HepG2 (cell line): ENCODE measurements at regions not wholly inside any gene's neighbourhood (a gene's known extent, or its start where the extent isn't known, plus 50 kb on each side); places are given as distances from the start of the nearest gene placed in this dataset.

ENCODE experiments used
- ATAC-seq: fragments of 200-7000 bp; cut with Tn5 transposase; 3 replicates; pipeline ENCODE4 v1.9.1; 2020; ENCODE audit warnings: mild to moderate bottlenecking, moderate library complexity
- BruUV-seq: library from RNA; stranded (reverse); fragments of 400-500 nt; replicated peaks from 2 replicates; lab custom pipeline; 2021; lab: Mats Ljungman, UMichigan
- CTCF ChIA-PET: fragments of 300-600 bp; formaldehyde crosslinking; extraction: SDS; loops from one replicate; lab custom pipeline; 2021; ENCODE audit warnings: low total read pairs, inconsistent platforms, low intra/inter-chr PET ratio; lab: Yijun Ruan, JAX
- POLR2A ChIA-PET: fragments of 350-600 bp; sonication (Branson Sonifier 250); formaldehyde crosslinking; loops from one replicate; lab custom pipeline; 2020; ENCODE audit warnings: antibody characterized with exemption, inconsistent platforms; lab: Yijun Ruan, JAX
- DNase-seq: peaks from one replicate; pipeline ENCODE4 v3.0.0-alpha.2; 2015; ENCODE audit warnings: low spot score
- FAIRE-seq: peaks from 3 replicates; lab custom pipeline; 2011; peaks lifted over from hg19 to GRCh38; lab: Jason Lieb, UNC
- H2AFZ ChIP-seq: one replicate; pipeline ENCODE4 v1.6.1; 2011; ENCODE audit warnings: low read length, inconsistent platforms
- H3K27ac ChIP-seq: fragments of 300-600 bp; 3 replicates; pipeline ENCODE4 v1.8.0; 2011; ENCODE audit warnings: mixed run types, mild to moderate bottlenecking, mixed read lengths, low read length, inconsistent platforms; ENCODE audit not compliant: insufficient read depth; ENCODE audit errors: extremely low read length
- H3K27me3 ChIP-seq, 2 experiments: fragments of 200-600 bp in 1 of 2; 2 replicates in 1 of 2; 3 replicates in 1 of 2; pipeline versions ENCODE4 v1.6.0 to v1.8.0; 2011; ENCODE audit warnings: low read length in 2 of 2, mild to moderate bottlenecking in 2 of 2, moderate library complexity in 2 of 2, inconsistent platforms in 1 of 2; ENCODE audit not compliant: insufficient read depth in 2 of 2, control insufficient read depth in 1 of 2
- H3K36me3 ChIP-seq, 2 experiments: fragments of 200-600 bp in 1 of 2; replicated peaks in 1 of 2; 2 replicates in 1 of 2; 3 replicates in 1 of 2; pipeline versions ENCODE4 v1.5.1 to v1.8.0; 2011; ENCODE audit warnings: low read length in 2 of 2, inconsistent platforms in 1 of 2; ENCODE audit not compliant: insufficient read depth in 2 of 2, control insufficient read depth in 1 of 2
- H3K4me1 ChIP-seq: 2 replicates; pipeline ENCODE4 v1.5.1; 2012; ENCODE audit warnings: low read length, inconsistent platforms; ENCODE audit not compliant: insufficient read depth
- H3K4me2 ChIP-seq: 2 replicates; pipeline ENCODE4 v1.6.0; 2011; ENCODE audit warnings: low read depth, low read length, inconsistent platforms
- H3K4me3 ChIP-seq, 3 experiments: fragments of 200-600 bp in 1 of 3; sonication (generic), shearing (Covaris generic) in 1 of 3; replicated peaks in 1 of 3; 2 replicates each; pipeline ENCODE4 v1.5.1; 2011 to 2016; ENCODE audit warnings: low read length in 3 of 3, inconsistent platforms in 2 of 3, low read depth in 2 of 3, mild to moderate bottlenecking in 2 of 3, control low read depth in 1 of 3, mixed read lengths in 1 of 3; ENCODE audit not compliant: insufficient read depth in 1 of 3
- H3K79me2 ChIP-seq: one replicate; pipeline ENCODE4 v1.6.1; 2011; ENCODE audit warnings: low read length, inconsistent platforms; ENCODE audit not compliant: insufficient read depth
- H3K9ac ChIP-seq: 2 replicates; pipeline ENCODE4 v1.6.0; 2011; ENCODE audit warnings: mild to moderate bottlenecking, low read depth, low read length, inconsistent platforms; ENCODE audit not compliant: insufficient read depth
- H3K9me3 ChIP-seq: 2 replicates; pipeline ENCODE4 v1.5.1; 2012; ENCODE audit warnings: mild to moderate bottlenecking, low read length
- H4K20me1 ChIP-seq: 2 replicates; pipeline ENCODE4 v1.6.0; 2011; ENCODE audit warnings: inconsistent platforms, mild to moderate bottlenecking, low read length, moderate library complexity; ENCODE audit not compliant: insufficient read depth
- E2F5 ChIP-seq: sonication (generic); formaldehyde crosslinking; conservative IDR thresholded peaks from 2 replicates; pipeline ENCODE4 v1.4.0; 2020; ENCODE audit warnings: missing genetic modification reagents
- HES4 ChIP-seq: sonication (generic); formaldehyde crosslinking; IDR thresholded peaks from 2 replicates; pipeline ENCODE4 v1.9.0; 2021; ENCODE audit warnings: mild to moderate bottlenecking, missing genetic modification reagents, borderline replicate concordance
- HMG20B ChIP-seq: conservative IDR thresholded peaks from 2 replicates; pipeline ENCODE4 v1.6.1; 2016; ENCODE audit warnings: missing genetic modification reagents, missing compliant biosample characterization
- KLF9 ChIP-seq: IDR thresholded peaks from 2 replicates; pipeline ENCODE4 v1.6.1; 2016; ENCODE audit warnings: low read depth
- NBN ChIP-seq: fragments of 450-650 bp; conservative IDR thresholded peaks from 2 replicates; pipeline ENCODE4 v1.6.1; 2017
- PHB2 ChIP-seq: fragments of 450-650 bp; IDR thresholded peaks from 2 replicates; pipeline ENCODE4 v1.6.1; 2018; ENCODE audit not compliant: partially characterized antibody
- POLR2G ChIP-seq: fragments of 200-400 bp; formaldehyde crosslinking; IDR thresholded peaks from 2 replicates; pipeline ENCODE4 v1.6.1; 2018; ENCODE audit warnings: mild to moderate bottlenecking, low read depth, low read length, moderate library complexity
- RFX1 ChIP-seq: fragments of 450-650 bp; IDR thresholded peaks from 2 replicates; pipeline ENCODE4 v1.6.1; 2017
- YEATS2 ChIP-seq: sonication (generic); formaldehyde crosslinking; IDR thresholded peaks from 2 replicates; pipeline ENCODE4 v1.4.0; 2020; ENCODE audit warnings: missing genetic modification reagents, borderline replicate concordance
- ZMYM3 ChIP-seq: sonication (generic); formaldehyde crosslinking; IDR thresholded peaks from 2 replicates; pipeline ENCODE4 v1.5.1; 2020; ENCODE audit warnings: mild to moderate bottlenecking, missing genetic modification reagents
- ZNF136 ChIP-seq: sonication (generic); formaldehyde crosslinking; IDR thresholded peaks from 2 replicates; pipeline ENCODE4 v1.8.1; 2022; ENCODE audit warnings: low read depth, mild to moderate bottlenecking, moderate library complexity, missing genetic modification reagents
- ZNF326 ChIP-seq: sonication (generic); formaldehyde crosslinking; IDR thresholded peaks from 2 replicates; pipeline ENCODE4 v1.4.0; 2020; ENCODE audit warnings: missing genetic modification reagents, borderline replicate concordance
- WGBS: methylation state at CpG from one replicate; pipeline ENCODE4 v1.1.6; 2017; ENCODE audit warnings: low lambda C conversion rate; 5-methylcytosine and 5-hydroxymethylcytosine counted together
- in situ Hi-C: cut with HindIII; loops from 2 replicates; pipeline ENCODE4 v1.10.0; 2017; ENCODE audit warnings: low pct_unique_long_range_greater_than_20kb; ENCODE audit not compliant: extremely low pct_ligation_motif_present
- intact Hi-C: fragments of 100-400 bp; cut with micrococcal nuclease; formaldehyde crosslinking; loops from one replicate; pipeline ENCODE4 v1.10.0; 2022; ENCODE audit not compliant: unreplicated experiment
- TF ChIP-seq, protein P1 (sequence below): sonication (generic); formaldehyde crosslinking; IDR thresholded peaks from 2 replicates; pipeline ENCODE4 v1.4.0; 2020; ENCODE audit warnings: missing genetic modification reagents
- TF ChIP-seq, protein P2 (sequence below): IDR thresholded peaks from 2 replicates; pipeline ENCODE4 v1.6.1; 2012; ENCODE audit warnings: low read depth, low read length, improper control_type of control experiment
- TF ChIP-seq, protein P3 (sequence below): sonication (generic); formaldehyde crosslinking; IDR thresholded peaks from 2 replicates; pipeline ENCODE4 v1.8.1; 2023; ENCODE audit warnings: missing genetic modification reagents, mild to moderate bottlenecking, borderline replicate concordance
- TF ChIP-seq, protein P4 (sequence below): sonication (generic); formaldehyde crosslinking; IDR thresholded peaks from 2 replicates; pipeline ENCODE4 v1.4.0; 2020; ENCODE audit warnings: missing genetic modification reagents
- TF ChIP-seq, protein P5 (sequence below): sonication (generic); formaldehyde crosslinking; IDR thresholded peaks from 2 replicates; pipeline ENCODE4 v1.8.1; 2023; ENCODE audit warnings: mild to moderate bottlenecking, missing genetic modification reagents

GRCh38 chr13:54879036-54879435 lies 1850.4 kb downstream of the OLFM4 start:
- Histone ChIP-seq H3K4me2 (no peak overlapping the region), H4K20me1 (no peaks in the 10 kb centered on the region), H3K9ac (no peak overlapping the region), H3K4me1 (no peaks in the 10 kb centered on the region), H3K27me3 (no peaks in the 10 kb centered on the region), H2AFZ (no peak overlapping the region), H3K27ac (no peak overlapping the region), H3K36me3 (no peaks in the 10 kb centered on the region), H3K9me3 (peaks cover 50% of the 10 kb centered on the region), H3K4me3 (no peak overlapping the region), H3K79me2 (no peaks in the 10 kb centered on the region)
- FAIRE-seq, result no peak
- no peak for DNase-seq
- in situ Hi-C loops, result no loop called here
- CTCF ChIA-PET, result no interaction called here
- intact Hi-C loops, result no loop called here
- ATAC-seq, result no peak
- WGBS, result 22% methylated on average over 2 of the region's 2 CpGs
- POLR2A ChIA-PET, result no interaction called here
- no TSS peak for BruUV-seq
- TF ChIP-seq HES4 (CRISPR knock-in tag), result no peak
- TF ChIP-seq, protein P1, sequence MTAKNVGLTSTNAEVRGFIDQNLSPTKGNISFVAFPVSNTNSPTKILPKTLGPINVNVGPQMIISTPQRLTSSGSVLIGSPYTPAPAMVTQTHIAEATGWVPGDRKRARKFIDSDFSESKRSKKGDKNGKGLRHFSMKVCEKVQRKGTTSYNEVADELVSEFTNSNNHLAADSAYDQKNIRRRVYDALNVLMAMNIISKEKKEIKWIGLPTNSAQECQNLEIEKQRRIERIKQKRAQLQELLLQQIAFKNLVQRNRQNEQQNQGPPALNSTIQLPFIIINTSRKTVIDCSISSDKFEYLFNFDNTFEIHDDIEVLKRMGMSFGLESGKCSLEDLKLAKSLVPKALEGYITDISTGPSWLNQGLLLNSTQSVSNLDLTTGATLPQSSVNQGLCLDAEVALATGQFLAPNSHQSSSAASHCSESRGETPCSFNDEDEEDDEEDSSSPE (CRISPR knock-in tag), result no peak
- no peak for TF ChIP-seq HMG20B
- TF ChIP-seq ZMYM3 (CRISPR knock-in tag), result no peak
- TF ChIP-seq, protein P2, sequence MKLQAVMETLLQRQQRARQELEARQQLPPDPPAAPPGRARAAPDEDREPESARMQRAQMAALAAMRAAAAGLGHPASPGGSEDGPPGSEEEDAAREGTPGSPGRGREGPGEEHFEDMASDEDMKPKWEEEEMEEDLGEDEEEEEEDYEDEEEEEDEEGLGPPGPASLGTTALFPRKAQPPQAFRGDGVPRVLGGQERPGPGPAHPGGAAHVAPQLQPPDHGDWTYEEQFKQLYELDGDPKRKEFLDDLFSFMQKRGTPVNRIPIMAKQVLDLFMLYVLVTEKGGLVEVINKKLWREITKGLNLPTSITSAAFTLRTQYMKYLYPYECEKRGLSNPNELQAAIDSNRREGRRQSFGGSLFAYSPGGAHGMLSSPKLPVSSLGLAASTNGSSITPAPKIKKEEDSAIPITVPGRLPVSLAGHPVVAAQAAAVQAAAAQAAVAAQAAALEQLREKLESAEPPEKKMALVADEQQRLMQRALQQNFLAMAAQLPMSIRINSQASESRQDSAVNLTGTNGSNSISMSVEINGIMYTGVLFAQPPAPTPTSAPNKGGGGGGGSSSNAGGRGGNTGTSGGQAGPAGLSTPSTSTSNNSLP, result no peak
- TF ChIP-seq, protein P3, sequence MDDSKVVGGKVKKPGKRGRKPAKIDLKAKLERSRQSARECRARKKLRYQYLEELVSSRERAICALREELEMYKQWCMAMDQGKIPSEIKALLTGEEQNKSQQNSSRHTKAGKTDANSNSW, result no peak
- no peak for TF ChIP-seq ZNF326 (CRISPR knock-in tag)
- TF ChIP-seq, protein P4, sequence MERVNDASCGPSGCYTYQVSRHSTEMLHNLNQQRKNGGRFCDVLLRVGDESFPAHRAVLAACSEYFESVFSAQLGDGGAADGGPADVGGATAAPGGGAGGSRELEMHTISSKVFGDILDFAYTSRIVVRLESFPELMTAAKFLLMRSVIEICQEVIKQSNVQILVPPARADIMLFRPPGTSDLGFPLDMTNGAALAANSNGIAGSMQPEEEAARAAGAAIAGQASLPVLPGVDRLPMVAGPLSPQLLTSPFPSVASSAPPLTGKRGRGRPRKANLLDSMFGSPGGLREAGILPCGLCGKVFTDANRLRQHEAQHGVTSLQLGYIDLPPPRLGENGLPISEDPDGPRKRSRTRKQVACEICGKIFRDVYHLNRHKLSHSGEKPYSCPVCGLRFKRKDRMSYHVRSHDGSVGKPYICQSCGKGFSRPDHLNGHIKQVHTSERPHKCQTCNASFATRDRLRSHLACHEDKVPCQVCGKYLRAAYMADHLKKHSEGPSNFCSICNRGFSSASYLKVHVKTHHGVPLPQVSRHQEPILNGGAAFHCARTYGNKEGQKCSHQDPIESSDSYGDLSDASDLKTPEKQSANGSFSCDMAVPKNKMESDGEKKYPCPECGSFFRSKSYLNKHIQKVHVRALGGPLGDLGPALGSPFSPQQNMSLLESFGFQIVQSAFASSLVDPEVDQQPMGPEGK, result no peak
- no peak for TF ChIP-seq POLR2G
- no peak for TF ChIP-seq E2F5 (CRISPR knock-in tag)
- no peak for TF ChIP-seq NBN
- TF ChIP-seq YEATS2 (CRISPR knock-in tag), result no peak
- TF ChIP-seq PHB2, result no peak
- no peak for TF ChIP-seq KLF9 (CRISPR knock-in tag)
- no peak for TF ChIP-seq RFX1
- TF ChIP-seq ZNF136 (CRISPR knock-in tag), result no peak
- TF ChIP-seq, protein P5, sequence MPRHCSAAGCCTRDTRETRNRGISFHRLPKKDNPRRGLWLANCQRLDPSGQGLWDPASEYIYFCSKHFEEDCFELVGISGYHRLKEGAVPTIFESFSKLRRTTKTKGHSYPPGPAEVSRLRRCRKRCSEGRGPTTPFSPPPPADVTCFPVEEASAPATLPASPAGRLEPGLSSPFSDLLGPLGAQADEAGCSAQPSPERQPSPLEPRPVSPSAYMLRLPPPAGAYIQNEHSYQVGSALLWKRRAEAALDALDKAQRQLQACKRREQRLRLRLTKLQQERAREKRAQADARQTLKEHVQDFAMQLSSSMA (CRISPR knock-in tag), result no peak
